ENCODE measurements at regions not wholly inside any gene's neighbourhood (a gene's known extent, or its start where the extent isn't known, plus 50 kb on each side); places are given as distances from the start of the nearest gene placed in this dataset.

- intact Hi-C loops (cut with micrococcal nuclease; ENCODE audit: unreplicated experiment) (loop anchor here (1.0 kb wide), 1 partner anchor 40 kb away; no protein-coding TSS in a partner anchor), in situ Hi-C loops (cut with HindIII; ENCODE audit: low pct_unique_long_range_greater_than_20kb, low sequenced_read_pairs) (no loop called here)
- Histone ChIP-seq H3K4me1 (ENCODE audit: control insufficient read depth, insufficient read depth, low read length) (peaks cover 11% of the 10 kb centered on the region), H3K27me3 (ENCODE audit: control insufficient read depth, insufficient read depth, low read length) (no peaks in the 10 kb centered on the region), H3K9me3 (ENCODE audit: control insufficient read depth, insufficient read depth, low read depth, low read length) (no peaks in the 10 kb centered on the region), H3K4me3 (ENCODE audit: low read depth in 2 of 2, low read length in 2 of 2) (no peak overlapping the region), H3K27ac (ENCODE audit: low read length) (no peak overlapping the region), H3K36me3 (ENCODE audit: control insufficient read depth, insufficient read depth, low read length) (no peaks in the 10 kb centered on the region)
- TF ChIP-seq CTCF (IDR thresholded peaks at IDR 0.05) (no peak), REST (IDR thresholded peaks at IDR 0.05; ENCODE audit: insufficient read depth in 1 of 2, low read depth in 2 of 2, low read length in 1 of 2) (no peak), POLR2AphosphoS5 (IDR thresholded peaks at IDR 0.05; ENCODE audit: low read depth, low read length) (no peak), SIN3A (IDR thresholded peaks at IDR 0.05; ENCODE audit: borderline replicate concordance, insufficient read depth, low read depth, low read length) (no peak), TCF7L2 (IDR thresholded peaks at IDR 0.05; ENCODE audit: low read depth, low read length) (no peak)
- ChIA-PET CTCF (no interaction called here), POLR2A (no interaction called here)
- DNase-seq (ENCODE audit: low read depth, low spot score) (no peak), ATAC-seq (no peak)
- BruUV-seq (replicated peaks) = no TSS peak
These were observed 65.1 kb upstream of the ATP11B start for GRCh38 chr3:182728238-182728637.

- DNase-seq (ENCODE audit: low read depth, low spot score) (no peak), ATAC-seq (no peak)
- TF ChIP-seq REST (IDR thresholded peaks at IDR 0.05; ENCODE audit: insufficient read depth in 1 of 2, low read depth in 2 of 2, low read length in 1 of 2) (no peak), TCF7L2 (IDR thresholded peaks at IDR 0.05; ENCODE audit: low read depth, low read length) (no peak), CTCF (IDR thresholded peaks at IDR 0.05) (no peak), POLR2AphosphoS5 (IDR thresholded peaks at IDR 0.05; ENCODE audit: low read depth, low read length) (no peak), SIN3A (IDR thresholded peaks at IDR 0.05; ENCODE audit: borderline replicate concordance, insufficient read depth, low read depth, low read length) (no peak)
- no peak overlapping the region for H3K27ac ChIP-seq (ENCODE audit: low read length)
- intact Hi-C loops (cut with micrococcal nuclease; ENCODE audit: unreplicated experiment) = no loop called here
- no TSS peak for BruUV-seq (replicated peaks)
- peak overlapping the region in 1 of 2 experiments; percentile 31; a peak in 2 of 4 replicates for H3K4me3 ChIP-seq (ENCODE audit: low read depth in 2 of 2, low read length in 2 of 2)
- ChIA-PET POLR2A (no interaction called here), CTCF (no interaction called here)
- H3K9me3 ChIP-seq (ENCODE audit: control insufficient read depth, insufficient read depth, low read depth, low read length) = no peaks in the 10 kb centered on the region
- peaks cover under 1% of the 10 kb centered on the region; the same call in 1 of the 2 replicates for H3K27me3 ChIP-seq (ENCODE audit: control insufficient read depth, insufficient read depth, low read length)
- H3K36me3 ChIP-seq (ENCODE audit: control insufficient read depth, insufficient read depth, low read length) = no peaks in the 10 kb centered on the region
- H3K4me1 ChIP-seq (ENCODE audit: control insufficient read depth, insufficient read depth, low read length) = peaks cover 11% of the 10 kb centered on the region
- in situ Hi-C loops (cut with HindIII; ENCODE audit: low pct_unique_long_range_greater_than_20kb, low sequenced_read_pairs) = no loop called here
These were observed 63.2 kb upstream of the ATP11B start for GRCh38 chr3:182729903-182730674.

Data from Panc1 (cell line).